ENCODE measurements at regions not wholly inside any gene's neighbourhood (a gene's known extent, or its start where the extent isn't known, plus 50 kb on each side); places are given as distances from the start of the nearest gene placed in this dataset.
"Not testable (repeated sequence)": the region's sequence is repeated elsewhere in the genome, so short reads cannot be mapped to it uniquely, and the experiment has no call there.

DNA sequence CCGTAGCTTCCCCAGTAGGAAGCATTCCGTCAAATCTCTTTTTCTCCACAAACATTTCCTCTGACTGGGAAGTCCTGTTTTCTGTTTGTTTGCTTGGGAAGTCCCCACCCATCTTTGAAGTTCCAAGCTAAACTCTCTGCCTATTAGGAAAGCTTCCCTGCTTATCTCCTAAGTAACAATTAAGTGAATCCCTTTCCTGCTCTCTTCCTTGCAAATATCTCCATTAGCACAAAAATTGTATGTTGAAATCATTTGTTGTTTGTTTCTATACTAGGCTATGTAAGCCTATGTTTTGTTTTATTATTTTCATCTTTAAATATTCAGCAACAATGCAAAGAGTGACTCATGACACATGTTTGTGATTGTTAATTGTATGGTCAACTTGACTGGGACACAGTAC, 812.6 kb upstream of the LRATD1 start:
- no peak for DNase-seq (ENCODE audit: low read depth, low spot score)

DNA sequence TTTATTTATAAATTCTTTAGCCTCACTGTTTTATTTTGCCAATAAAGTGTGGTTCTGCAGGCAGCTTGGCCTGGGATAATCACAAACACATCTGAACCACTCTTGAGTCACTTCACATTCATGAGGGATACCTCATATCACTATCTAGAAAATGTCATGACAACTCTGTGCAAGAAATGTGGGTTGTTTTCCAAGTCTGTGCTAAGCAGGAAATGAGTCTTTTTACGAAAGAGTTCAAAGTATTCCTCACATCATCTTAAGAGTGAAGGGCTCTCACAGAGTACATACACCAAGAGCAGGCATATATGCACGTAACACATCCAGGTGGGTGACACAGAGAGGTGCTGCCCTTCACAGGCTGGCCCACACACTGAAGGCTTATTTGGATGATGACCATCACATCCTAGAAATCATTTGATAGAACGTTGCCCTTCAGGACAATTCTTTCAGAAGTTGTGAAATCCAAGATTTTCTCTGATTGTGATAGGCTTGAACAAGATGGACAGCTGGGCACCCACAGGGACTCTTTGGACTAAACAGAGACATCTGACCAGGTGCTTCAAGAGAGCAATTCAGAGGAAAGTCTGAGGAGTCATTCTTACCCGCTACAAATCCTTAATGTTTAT, 811.1 kb upstream of the LRATD1 start:
- no peak for DNase-seq (ENCODE audit: low read depth, low spot score)

DNA sequence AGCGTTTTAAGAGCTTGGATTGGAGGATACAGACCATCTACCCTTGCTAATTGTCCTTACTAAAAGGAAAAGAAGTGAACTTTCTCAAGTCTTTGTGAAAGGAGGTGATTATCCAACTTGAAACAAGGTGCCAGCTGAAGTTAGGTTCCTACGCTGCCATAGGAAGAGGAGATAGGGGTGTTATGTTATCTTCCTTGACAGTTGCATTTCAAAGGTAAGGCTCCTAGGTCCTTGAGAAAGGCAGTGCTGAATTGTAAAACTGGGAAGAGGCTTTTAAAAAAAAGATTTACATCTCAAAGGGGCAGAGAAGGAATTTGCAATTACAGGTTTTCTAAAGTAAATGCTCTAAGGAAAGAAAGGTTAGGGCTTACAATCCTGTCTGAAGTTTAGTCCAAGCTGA, 810.2 kb upstream of the LRATD1 start:
- no peak for DNase-seq (ENCODE audit: low read depth, low spot score)

DNA sequence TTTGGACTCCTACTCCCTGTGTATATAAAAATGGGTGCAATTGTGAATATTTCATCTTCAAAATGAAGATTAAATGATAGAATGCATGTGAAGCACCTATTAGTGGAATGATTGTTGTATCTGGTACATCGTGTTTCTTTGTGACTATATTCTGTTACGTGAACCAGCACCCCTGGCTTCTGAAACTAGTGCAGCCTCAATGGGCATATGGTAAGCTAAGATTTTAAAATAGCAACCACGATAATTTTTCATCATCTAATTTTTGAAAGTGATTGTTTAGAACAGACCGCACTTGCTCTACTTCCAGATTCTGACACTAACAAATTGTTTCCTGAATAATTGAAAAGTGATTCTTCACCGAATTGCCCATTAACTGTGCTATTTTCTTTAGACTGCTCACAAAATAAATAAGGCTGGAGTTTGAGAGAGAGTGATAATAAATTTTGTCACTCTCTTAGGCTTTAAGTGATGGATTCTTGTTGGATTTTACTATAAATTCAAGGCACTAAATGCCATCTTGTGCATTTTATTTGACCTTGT, 806.1 kb upstream of the LRATD1 start:
- DNase-seq (ENCODE audit: low read depth, low spot score) = no peak

DNA sequence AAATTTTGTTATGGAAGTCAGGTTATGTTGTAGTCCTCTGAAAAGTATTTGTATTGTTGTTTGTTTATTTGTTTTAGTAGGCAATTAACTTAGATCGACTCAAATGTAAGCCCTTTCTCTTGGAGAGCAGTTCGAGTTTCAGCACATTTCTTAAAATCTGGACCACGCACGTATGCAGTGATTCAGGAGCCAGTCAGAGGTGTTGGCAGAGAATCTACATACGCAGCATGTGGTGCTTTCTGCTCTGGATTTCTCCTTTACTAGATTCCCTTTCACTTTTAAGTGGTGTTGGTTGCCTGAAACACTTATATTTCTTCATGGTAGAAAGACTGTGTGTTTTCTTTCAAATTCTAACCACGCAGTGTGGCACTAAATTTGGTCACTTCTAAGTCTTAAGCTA, 773.9 kb upstream of the LRATD1 start:
- DNase-seq (ENCODE audit: low read depth, low spot score) = no peak

DNA sequence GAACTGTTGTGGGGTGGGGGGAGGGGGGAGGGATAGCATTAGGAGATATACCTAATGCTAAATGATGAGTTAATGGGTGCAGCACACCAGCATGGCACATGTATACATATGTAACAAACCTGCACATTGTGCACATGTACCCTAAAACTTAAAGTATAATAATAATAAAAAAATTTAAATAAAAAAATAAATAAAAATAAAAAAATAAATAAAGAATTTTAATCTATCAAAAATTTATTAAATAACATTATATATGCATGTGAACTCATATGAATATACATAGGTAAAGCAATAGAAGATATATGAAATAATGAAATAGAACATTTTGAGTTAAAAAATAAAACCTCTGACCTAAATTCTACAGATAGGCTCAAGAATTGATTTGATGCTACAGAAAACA, 764.2 kb upstream of the LRATD1 start:
- not testable (repeated sequence) for DNase-seq (ENCODE audit: low read depth, low spot score)

DNA sequence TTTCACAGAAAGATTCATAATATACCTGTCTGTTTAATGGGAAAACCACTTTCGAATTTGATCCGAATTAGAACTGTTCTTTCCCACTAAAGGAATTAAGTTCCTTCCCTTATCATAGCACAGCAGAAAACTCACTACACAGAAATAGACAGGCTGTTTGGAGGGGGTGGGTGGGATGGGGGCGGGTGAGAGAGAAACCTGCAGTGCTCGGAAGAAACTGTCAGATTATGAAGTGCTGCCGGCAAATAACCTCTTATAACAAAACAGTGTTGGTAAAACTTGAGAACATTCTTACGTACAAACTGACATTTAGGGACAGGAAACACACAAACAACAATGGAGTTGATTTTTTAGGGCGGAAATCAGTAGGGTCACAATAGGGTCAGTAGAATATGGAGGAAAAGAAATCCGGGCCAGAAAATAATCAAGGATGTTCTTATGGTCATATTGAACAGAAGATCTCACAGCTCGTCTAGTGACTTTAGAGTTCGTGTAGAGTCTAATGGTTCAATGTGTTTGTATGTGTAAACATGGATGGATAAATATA, 756.0 kb upstream of the LRATD1 start:
- DNase-seq (ENCODE audit: low read depth, low spot score) = no peak

DNA sequence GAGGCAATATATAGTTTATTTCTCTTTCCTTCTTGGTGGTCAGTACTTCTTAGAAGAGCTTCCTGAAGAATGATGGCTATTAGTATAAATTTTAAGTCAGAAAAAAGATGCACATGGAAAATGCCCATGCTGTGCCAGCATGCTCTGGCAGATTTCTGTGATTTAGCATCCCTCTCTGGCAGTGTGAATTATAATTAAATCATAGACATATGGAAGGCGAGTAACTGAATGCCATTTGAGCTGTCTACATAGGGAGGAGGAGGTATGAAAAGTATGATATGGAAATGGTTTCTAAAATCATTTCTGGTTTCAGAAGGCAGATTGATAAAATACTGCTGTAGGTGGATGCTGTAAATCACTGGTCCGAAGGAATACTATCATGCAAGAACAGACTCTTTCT, 754.9 kb upstream of the LRATD1 start:
- no peak for DNase-seq (ENCODE audit: low read depth, low spot score)

DNA sequence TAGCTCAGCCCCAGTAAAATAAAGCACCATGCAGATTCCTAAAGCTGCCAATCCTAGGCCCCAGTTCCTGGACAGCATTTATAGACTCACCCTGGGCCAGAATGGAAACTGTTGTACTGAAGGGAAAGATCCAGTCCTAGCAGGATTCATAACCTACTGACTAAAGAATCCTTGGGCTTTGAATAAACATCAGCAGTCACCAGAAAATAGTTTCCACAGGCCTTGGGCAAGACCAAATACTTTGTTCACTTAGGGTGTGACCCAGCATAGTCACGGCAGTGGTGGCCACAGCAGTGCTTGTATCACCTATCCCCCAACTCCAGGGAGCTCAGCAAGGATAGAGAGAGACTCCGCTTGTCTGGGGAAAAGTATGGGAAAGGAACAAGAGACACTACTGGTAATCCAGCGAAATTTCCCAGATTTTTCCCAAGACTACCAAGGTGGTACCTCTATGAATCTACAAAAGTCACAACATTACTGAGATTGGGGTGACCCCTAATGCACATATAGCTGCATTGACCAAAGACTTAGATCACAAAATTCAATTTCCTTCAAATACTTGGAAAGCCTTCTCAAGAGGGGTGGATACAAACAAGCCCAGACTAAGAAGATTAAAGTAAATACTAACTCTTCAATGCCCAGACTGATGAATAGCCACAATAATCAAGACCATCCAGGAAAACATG, 748.1 kb upstream of the LRATD1 start:
- no peak for DNase-seq (ENCODE audit: low read depth, low spot score)

DNA sequence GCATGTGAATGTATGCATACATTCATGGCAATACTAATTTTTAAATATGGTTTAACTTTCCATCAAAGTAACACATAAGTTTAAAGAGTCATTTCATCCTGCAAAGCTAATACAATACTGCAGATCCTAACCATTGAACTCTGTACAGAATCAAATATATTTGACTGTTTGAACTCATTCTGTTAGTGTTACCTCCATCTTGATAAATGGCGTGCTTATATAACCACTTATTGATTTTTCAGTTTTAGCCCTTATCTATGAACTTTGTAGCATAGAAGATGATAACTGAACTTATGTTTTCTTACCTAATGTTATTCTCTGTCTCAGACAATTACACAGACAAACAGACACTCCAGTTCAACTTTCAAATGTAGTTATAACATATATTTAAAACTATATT, 731.0 kb upstream of the LRATD1 start:
- no peak for DNase-seq (ENCODE audit: low read depth, low spot score)

DNA sequence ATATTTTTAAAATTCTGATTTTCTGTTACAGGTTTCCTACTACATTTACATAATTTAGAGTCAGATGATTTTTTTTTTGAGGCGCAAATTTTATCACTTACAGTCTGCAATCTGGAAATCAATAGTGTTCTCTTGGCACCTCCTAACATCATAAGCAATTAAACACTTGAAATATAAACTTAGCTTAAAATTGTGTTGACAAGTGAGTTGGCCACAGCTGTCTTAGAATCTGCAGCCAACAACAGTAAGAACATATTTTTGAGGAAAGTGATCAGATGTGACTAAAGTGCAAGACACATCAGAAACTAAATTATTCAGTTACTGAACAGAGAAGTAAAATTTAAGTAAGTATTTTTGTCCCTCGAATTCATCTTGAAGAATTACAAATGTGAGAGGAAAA, 726.7 kb upstream of the LRATD1 start:
- no peak for DNase-seq (ENCODE audit: low read depth, low spot score)

DNA sequence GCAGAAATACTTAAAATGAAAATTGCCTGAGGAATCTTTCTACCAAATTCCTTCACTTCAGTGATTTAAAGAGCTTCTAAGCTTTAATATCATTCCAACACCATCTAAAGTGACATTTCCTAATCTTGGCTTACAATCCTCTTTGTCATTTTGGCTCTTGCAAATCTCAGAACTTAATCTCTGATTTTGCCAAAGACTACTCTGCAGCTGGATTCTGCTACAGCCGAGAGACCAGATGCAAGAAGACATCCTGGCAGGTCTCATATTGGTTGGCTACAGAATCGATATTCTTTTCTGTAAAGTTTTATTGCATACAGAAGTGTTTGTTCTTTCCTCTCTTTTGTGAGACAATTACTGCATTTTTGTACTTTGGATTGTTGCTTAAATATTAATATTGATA, 716.5 kb upstream of the LRATD1 start:
- no peak for DNase-seq (ENCODE audit: low read depth, low spot score)

DNA sequence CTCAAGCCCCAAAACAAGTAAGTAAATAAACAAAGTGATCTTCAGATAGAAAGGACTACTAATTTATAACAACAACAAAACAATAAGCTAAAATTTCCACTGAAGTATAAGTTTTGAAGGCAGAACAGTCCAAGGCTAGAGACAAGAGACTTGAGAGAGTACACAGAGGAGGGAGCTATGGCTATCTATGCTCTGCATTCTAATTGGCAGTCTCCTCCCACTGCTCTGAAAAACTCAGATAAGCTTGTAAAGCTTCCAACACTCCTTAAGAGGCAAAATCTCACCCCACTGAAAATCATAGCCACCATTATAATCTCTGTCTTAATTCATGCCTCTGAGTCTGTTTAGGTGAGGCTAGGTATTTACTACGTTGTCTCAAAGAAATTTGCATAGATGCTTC, 714.6 kb upstream of the LRATD1 start:
- no peak for DNase-seq (ENCODE audit: low read depth, low spot score)

DNA sequence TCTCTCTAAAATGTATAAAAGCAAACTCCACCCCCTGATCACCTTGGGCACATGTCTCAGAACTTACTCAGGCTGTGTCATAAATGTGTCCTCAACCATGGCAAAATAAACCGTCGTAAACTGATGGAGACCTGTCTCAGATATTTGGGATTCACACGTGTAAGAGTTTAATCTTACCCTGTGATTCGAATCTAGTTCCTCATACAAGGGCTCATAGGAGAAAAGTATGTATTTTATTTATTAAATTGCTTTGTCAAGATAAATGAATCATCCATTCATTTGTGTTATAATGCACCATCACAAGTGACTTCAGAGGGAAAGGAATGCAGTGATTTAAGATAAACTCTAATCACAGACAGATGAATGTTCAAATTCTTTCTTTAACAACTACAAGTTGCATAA, 712.5 kb upstream of the LRATD1 start:
- DNase-seq (ENCODE audit: low read depth, low spot score) = no peak

DNA sequence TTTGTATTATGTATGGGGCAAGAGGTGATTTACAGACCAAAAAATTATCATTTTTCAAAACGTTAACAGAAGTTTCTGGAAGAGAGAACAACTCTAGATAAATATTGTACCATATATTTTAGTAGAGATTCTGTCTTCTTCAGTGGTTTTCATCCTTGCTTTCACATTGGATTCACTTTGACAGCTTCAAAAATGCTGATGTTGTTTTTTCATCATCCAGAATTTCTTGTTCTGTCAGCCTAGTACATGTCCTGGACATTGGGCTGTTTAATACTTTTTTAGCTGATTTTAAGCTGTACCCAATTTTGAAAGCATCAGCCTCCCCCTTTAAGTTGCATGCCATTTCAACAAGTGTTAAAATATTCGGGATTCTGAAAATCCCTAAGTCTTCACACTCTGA, 711.3 kb upstream of the LRATD1 start:
- no peak for DNase-seq (ENCODE audit: low read depth, low spot score)

DNA sequence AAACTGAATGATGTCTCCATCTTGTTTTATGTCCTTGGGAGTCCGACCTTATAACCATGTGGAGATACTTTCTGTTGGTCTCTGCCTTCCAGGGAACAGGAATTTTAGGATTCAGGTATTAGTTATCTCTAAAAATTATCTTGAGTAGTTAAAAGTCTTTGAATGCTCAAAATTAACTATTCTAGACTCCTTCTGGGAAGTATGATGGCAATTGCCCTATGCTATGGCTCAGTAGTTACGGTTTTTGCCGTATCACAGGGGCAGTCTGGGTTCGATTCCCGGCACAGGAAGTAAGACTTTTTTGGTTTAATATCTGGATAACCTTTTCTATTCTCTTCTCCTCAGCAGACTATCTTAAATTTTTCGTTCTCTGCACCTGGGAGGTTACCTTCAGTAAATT, 708.7 kb upstream of the LRATD1 start:
- DNase-seq (ENCODE audit: low read depth, low spot score) = no peak

DNA sequence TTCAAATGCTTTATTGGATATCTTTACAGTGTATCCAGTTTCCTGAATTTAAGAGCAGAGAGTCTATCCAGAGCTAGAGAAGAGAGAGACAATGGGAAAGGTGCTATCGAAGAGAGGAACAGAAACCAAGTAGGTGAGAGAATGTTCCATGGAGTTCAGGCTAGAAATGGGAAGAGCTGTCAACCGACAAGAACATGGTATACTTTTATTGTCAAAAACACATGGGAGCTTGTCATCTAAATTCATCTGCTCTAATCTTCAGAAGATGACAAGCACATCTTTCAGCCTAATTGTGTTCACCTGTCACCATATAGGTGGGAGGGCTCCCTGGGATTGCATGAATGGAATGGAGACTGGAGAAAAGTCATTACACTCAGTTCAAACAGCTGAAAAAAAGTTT, 690.4 kb upstream of the LRATD1 start:
- no peak for DNase-seq (ENCODE audit: low read depth, low spot score)

DNA sequence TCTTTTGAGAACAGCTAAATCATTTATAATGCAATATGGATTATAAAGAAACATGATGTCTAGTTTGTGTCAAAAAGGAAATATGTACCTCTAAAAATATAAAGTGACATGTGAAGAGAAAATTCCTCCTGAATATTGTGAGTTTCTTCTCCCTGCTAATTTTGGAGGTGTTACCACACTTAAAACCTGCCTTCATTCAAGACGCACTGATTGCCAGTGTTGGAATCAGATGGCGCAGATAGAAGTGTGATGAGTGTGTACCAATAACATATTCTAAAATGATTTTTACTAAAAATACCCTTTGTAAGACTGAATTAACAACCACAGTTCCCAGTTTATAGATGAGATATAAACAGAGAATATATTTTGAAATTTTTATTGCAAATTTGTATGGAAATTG, 681.8 kb upstream of the LRATD1 start:
- no peak for DNase-seq (ENCODE audit: low read depth, low spot score)

DNA sequence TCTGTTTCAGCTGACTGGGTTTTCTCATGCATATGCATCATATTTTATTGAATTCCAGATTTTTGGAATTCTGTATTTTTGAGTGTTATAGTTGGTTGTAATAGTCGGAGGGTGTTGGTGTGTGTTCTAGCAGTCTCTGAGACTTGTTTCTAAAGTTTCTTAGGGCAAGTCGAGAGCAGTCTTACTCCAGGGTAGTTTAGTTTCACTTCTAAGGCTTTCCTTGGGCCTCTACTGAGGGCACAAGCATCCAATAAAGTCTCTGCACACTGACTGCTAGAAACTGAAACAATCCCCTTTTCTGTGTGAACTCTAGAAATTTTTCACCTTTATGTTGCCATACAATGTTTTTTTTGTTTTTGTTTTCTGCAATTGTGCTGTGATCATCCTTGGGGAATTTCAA, 663.7 kb upstream of the LRATD1 start:
- no peak for DNase-seq (ENCODE audit: low read depth, low spot score)

DNA sequence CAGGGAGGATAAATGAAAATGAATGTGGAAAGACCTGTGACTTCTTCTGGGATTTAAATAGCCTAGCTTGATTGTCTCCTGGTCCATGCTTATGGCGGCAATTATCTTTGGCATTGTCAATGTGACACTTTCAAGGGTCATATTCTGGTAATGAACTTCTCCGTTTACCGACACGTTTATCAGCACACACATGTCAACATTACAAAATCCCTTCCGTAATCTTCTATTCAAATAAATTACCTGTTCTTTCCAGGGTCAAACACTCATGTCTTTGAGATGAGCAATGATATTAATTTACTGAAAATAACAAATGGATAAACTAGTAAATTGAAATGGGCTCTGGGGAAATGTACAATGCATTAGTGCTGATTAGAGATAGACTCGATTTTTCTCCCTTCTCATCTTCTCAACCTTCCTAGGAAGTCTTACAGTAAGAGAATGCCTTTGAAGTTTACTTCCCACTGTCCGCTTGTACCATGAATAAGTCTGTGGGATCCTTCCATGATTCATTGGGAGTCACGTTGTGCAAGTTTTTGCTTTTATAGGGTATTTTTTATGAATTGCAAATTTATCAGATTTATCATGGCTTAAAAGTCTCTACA, 646.3 kb upstream of the LRATD1 start:
- DNase-seq (ENCODE audit: low read depth, low spot score) = no peak

DNA sequence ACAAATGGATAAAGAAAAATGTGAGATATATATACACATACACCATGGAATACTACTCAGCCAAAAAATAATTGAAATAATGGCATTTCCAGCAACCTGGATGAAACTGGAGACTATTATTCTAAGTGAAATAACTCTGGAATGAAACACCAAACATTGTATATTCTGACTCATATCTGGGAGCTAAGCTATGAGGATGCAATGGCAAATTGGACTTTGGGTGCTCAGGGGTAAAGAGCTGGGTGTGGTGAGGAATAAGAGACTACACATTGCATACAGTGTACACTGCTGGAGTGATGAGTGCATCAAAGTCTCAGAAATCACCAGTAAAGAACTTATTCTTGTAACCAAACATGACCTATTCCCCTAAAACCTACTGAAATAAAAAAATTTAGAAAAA, 636.0 kb upstream of the LRATD1 start:
- no peak for DNase-seq (ENCODE audit: low read depth, low spot score)

DNA sequence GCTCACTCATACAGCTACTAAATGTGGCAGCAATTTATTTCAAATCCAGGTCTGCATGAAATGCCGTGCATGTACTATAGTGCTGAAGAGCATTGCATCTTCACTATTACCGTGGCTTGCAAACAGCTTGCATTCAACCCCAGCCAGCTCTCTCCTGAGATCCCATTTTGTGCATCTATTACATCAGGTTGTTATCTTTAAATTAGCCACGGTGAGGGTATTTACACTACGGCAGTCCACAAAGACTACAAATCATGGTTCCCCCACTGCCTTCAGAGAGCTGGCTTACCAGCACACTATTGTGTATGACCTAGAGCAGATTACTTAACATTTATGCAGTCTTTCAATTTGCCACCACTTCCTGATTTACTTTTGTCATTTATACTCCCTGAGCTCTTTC, 621.3 kb upstream of the LRATD1 start:
- DNase-seq (ENCODE audit: low read depth, low spot score) = no peak

Data from pulmonary artery endothelial cell (primary cell).